Fibroblast of villous mesenchyme (primary cell): ENCODE measurements at regions not wholly inside any gene's neighbourhood (a gene's known extent, or its start where the extent isn't known, plus 50 kb on each side); places are given as distances from the start of the nearest gene placed in this dataset.

ENCODE experiments used
- DNase-seq: peaks from one replicate; pipeline ENCODE4 v3.0.0-alpha.2; 2010; ENCODE audit warnings: low read depth
- H3K4me3 ChIP-seq: 2 replicates; pipeline ENCODE4 v1.5.1; 2011; ENCODE audit warnings: low read depth, mild to moderate bottlenecking, low read length
- TF ChIP-seq, protein P1 (sequence below): IDR thresholded peaks from 2 replicates; pipeline ENCODE4 v1.5.1; 2012; ENCODE audit warnings: low read depth, mild to moderate bottlenecking, low read length; ENCODE audit not compliant: insufficient read depth

DNA sequence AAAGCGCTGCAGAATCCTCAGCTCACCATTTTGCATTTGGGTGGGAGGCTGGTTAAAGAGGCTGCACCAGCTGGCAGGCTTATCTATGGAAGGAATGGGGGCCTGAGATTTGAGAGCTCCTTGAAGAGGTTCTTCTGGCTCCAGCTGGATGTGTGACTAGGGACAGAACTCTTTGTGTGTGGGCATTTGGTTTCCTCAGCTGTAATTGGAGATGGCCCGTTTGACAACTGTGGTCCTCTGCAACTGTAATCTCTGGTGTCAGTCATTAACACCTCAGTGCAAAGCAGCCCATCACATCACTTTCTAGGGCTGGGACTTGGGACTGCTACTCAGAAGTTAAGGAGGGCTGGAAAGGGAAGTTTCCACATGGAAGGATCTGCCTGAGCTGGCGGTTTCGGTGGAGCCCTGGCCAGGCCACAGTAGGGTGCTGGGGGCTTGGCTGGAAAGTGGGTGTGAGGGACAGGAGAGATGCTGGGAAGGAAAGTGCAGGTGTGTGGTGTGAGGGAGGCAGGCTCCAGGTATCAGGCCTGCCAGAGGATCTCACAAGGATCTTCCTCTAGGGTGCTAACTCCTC lies 193.8 kb downstream of the GADD45G start:
- no peak overlapping the region for H3K4me3 ChIP-seq
- DNase-seq: no peak
- TF ChIP-seq, protein P1, sequence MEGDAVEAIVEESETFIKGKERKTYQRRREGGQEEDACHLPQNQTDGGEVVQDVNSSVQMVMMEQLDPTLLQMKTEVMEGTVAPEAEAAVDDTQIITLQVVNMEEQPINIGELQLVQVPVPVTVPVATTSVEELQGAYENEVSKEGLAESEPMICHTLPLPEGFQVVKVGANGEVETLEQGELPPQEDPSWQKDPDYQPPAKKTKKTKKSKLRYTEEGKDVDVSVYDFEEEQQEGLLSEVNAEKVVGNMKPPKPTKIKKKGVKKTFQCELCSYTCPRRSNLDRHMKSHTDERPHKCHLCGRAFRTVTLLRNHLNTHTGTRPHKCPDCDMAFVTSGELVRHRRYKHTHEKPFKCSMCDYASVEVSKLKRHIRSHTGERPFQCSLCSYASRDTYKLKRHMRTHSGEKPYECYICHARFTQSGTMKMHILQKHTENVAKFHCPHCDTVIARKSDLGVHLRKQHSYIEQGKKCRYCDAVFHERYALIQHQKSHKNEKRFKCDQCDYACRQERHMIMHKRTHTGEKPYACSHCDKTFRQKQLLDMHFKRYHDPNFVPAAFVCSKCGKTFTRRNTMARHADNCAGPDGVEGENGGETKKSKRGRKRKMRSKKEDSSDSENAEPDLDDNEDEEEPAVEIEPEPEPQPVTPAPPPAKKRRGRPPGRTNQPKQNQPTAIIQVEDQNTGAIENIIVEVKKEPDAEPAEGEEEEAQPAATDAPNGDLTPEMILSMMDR: no peak

DNA sequence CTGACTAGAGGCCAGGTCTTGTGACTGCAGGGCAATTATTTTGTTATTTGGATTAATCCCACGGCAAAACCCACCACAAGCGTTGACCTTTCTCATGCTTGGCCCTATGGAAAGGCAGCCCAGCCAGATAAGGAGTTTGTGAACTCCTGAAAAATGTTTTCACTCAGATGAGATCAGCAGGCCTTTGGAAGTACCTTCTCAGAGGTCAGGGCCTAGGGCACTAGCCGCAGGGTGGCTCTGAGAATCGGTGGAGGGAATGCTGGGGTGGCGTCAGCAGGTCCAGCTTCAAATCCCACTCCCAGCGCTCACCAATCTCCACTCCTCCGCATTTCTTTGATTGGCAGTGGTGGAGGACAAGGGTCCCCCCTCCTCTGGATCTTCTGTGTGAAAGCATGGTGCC lies 194.4 kb downstream of the GADD45G start:
- DNase-seq: no peak
- no peak overlapping the region for H3K4me3 ChIP-seq
- TF ChIP-seq, protein P1: no peak

DNA sequence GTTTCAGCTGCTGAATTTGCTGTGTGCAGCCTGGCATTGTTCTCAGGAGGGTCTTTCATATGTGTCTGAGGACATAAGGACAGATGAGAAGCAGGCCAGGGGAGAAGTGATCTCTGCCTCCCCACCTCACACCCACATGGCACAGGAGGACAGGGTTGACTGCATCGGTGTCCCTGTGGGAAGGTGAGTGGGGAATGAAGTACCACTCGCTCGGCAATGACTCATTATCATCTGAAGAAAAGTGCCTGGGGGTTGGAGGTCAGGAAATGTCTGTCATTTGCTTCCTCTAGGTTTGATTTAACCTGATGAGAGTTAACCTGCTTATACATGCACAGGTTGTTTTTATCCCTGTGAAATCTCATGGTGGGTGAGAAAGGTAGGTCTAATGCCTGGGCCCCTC lies 195.0 kb downstream of the GADD45G start:
- TF ChIP-seq, protein P1: no peak
- no peak for DNase-seq
- H3K4me3 ChIP-seq: no peak overlapping the region

DNA sequence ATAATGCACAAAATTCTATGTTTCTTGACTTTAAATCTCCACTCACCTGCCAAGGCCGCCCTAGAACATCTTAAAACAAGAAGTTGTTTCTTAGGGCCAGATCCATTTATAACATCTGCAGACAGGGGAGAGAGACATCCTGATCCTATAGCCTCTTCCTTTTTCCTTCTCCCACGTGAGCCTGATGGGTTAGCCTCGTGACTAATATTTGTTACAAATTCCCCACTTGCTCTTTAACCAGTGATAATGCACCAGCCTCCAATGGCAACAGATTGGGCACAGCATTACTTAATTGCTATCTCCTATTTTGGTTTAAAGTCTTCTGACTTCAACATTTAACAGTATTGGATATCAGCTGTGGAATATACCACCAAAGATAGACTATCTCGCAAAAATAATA lies 196.5 kb downstream of the GADD45G start:
- no peak for DNase-seq
- no peak overlapping the region for H3K4me3 ChIP-seq
- TF ChIP-seq, protein P1: no peak

DNA sequence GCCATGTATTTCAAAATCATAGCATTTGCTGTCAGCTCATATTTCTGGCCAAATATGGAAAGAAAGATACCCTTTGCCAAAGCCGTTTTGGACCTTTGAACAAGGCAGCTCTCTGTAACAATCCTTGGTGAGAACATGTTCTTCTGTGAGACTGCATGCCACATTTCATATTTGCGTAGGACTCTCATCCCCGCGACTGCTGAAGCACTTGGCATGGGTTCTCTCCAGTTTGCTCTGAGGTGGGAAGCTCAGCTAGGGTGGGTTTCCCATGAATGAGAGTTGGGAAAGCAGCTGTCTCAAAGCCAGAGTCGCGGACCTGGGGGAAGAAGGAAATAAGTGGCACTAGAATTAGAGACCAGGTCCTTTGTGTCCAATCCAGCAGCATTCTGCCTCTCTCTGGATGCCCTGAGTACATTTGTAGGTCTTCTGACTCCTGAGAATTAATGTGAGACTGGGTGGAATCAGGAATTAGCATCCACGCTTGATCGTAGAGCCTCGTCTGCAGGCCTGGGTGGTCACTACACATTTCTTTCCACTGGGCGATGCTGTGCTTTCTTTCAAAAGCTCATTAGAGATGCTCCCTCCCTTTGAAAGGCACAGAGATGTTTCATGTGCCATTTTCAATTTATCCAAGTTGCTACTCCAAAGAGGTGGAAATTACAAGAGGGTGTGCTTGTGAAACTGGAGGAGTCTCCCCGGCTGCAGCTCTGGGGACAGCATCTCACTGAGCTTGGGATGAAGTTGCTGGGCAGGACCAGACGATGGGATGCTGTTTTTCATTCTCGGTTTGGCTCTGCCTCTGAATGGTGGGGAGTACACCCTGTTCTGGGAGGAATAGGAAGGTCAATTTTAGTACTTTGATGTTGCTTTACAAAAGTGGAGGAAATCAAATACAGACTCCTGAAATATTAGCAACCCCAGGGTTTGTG lies 197.2 kb downstream of the GADD45G start:
- no peak for DNase-seq
- TF ChIP-seq, protein P1: no peak
- H3K4me3 ChIP-seq: no peak overlapping the region

DNA sequence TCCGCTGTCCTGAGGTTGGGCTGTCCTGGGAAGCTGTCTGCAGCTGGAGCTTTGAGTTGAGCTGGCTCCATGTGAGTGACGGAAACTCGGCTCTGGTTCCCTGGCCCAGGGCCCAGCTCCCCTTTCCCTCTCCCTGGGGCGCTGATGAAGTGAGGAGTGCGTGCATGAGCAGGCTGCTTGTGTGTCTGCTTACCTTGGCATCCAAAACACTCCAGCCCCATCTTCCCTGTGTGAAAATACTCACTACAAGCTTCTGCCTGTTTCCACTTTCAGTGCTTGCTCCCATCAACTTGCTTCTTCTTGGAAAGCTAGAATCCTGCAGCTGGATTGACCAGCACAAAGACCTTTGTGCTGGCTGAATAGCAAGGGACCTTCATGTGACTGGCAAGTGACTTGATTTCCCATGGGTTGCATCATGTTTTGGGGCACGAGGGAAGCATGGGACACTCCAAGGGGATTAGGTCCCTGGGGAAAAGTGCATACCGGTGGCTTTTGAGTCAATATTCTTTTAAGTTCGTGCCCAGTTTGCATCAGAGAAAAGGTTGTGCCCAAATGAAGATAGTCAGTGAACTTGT lies 198.1 kb downstream of the GADD45G start:
- DNase-seq: no peak
- H3K4me3 ChIP-seq: no peak overlapping the region
- TF ChIP-seq, protein P1: no peak
